IPS-15b (cell line): ENCODE measurements at regions not wholly inside any gene's neighbourhood (a gene's known extent, or its start where the extent isn't known, plus 50 kb on each side); places are given as distances from the start of the nearest gene placed in this dataset.

Experiments used
- H3K27me3 ChIP-seq: one replicate; pipeline ENCODE4 v1.6.1; 2013; ENCODE audit warnings: low read length; ENCODE audit not compliant: control insufficient read depth, insufficient read depth
- H3K36me3 ChIP-seq: one replicate; pipeline ENCODE4 v1.6.1; 2013; ENCODE audit warnings: low read length; ENCODE audit not compliant: control insufficient read depth, insufficient read depth
- H3K4me1 ChIP-seq: one replicate; pipeline ENCODE4 v1.6.1; 2013; ENCODE audit warnings: mild to moderate bottlenecking, low read length; ENCODE audit not compliant: control insufficient read depth, insufficient read depth
- H3K4me3 ChIP-seq: one replicate; pipeline ENCODE4 v1.5.1; 2013; ENCODE audit warnings: low read depth, low read length
- H3K9ac ChIP-seq: one replicate; pipeline ENCODE4 v1.6.1; 2013; ENCODE audit warnings: low read depth, mild to moderate bottlenecking, low read length
- H3K9me3 ChIP-seq: one replicate; pipeline ENCODE4 v1.6.1; 2013; ENCODE audit warnings: mild to moderate bottlenecking, low read length; ENCODE audit not compliant: control insufficient read depth, insufficient read depth

DNA sequence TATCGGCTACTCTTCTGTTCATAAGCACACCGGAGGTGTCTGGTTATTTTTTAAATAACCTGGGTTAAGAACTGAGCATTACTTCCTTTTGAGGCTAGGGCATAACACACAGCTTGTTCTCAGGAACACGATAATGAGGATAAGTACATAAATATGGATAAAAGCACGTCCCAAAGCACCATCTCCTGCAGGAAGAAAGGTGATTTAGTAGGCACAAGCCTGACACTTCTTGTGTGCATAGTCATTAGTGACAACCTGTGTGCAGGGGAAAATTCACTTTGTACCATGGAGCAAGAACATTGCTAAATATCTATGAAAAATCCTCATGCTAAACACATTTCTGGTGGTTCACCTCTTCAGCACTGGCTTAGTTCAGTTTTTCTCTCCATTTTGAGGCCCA is 166.5 kb downstream of the SNAPC1 start:
- H3K9me3 ChIP-seq: no peaks in the 10 kb centered on the region
- H3K9ac ChIP-seq: no peak overlapping the region
- H3K4me1 ChIP-seq: peaks cover 25% of the 10 kb centered on the region
- H3K4me3 ChIP-seq: no peak overlapping the region
- no peaks in the 10 kb centered on the region for H3K27me3 ChIP-seq
- H3K36me3 ChIP-seq: no peaks in the 10 kb centered on the region

DNA sequence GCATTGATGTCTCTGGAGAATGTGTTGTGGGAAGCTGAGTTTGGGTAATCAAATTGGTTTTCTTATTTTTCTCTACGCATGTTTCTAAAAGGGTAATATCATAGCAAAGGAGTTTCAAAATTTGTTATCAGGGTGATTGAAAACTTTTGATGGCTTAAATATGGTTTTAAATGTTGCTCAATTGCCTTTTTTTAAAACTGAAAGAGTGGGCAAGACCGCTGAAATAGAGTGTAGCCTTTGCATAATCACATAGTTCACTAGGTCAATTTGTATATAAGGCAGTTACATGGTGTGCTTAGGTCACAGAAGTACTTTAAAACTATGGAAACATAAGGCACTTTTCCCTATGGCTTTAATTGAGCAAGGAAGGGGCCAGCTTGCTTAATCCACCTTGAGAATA is 167.4 kb downstream of the SNAPC1 start:
- Histone ChIP-seq H3K27me3 (no peaks in the 10 kb centered on the region), H3K9me3 (no peaks in the 10 kb centered on the region), H3K9ac (no peak overlapping the region), H3K4me1 (peaks cover 25% of the 10 kb centered on the region), H3K4me3 (no peak overlapping the region), H3K36me3 (no peaks in the 10 kb centered on the region)

DNA sequence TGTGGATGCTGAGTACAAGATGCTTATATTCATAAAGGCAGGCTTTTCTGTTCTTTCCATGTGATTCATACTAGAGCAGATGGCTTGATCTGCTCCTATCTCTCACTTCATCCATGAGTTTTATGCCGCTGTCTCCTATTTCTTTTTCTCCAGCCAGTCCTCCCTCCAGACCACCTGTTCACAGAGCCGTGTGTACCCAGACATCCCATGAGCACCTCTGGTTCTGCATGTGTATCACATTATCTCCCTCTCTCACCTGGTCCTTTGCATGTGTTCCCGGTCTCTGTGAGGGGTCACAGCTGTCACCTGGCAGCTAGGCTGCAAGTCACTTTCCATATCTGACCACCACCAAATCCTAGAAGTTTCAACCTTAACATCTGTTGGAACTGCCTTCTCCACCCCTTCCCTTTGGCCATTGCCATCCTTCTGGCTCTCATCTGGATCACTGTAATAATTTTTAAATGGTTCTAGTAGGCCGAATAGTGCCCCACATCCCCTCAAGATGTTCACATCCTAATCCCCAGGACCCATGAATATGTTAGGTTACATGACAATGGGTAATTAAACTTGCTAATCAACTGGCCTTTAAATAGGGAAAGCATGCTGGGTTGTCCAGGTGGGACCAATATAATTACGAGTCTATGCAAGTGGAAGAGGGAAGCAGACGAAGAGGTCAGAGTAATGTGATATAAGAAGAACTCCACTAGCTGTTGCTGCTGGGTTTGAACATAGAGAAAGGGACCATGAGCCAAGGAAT is 168.1 kb downstream of the SNAPC1 start:
- peaks cover 27% of the 10 kb centered on the region for H3K4me1 ChIP-seq
- no peaks in the 10 kb centered on the region for H3K9me3 ChIP-seq
- H3K36me3 ChIP-seq: no peaks in the 10 kb centered on the region
- no peak overlapping the region for H3K9ac ChIP-seq
- H3K4me3 ChIP-seq: no peak overlapping the region
- H3K27me3 ChIP-seq: no peaks in the 10 kb centered on the region

DNA sequence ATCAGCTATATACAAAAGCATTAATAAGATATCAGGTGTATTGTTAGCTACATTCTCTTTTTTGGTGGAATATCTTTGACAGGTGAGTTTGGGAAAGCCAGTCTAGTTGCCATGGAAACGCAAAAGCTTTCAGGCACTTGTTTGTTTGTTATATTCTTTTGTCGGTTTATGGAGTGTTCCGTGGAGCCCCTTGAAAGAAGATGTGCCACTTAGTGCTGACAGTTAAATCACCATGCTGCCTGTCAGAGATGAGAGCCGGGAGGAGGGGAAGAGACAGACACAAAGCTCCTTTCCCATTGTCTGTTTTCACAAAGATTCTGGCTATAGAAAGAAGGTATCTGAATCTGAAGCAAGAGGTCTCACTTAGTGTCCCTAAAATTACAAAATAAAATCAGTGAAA is 170.8 kb downstream of the SNAPC1 start:
- H3K4me1 ChIP-seq: peaks cover 23% of the 10 kb centered on the region
- H3K4me3 ChIP-seq: no peak overlapping the region
- H3K9me3 ChIP-seq: no peaks in the 10 kb centered on the region
- H3K9ac ChIP-seq: no peak overlapping the region
- no peaks in the 10 kb centered on the region for H3K27me3 ChIP-seq
- no peaks in the 10 kb centered on the region for H3K36me3 ChIP-seq

DNA sequence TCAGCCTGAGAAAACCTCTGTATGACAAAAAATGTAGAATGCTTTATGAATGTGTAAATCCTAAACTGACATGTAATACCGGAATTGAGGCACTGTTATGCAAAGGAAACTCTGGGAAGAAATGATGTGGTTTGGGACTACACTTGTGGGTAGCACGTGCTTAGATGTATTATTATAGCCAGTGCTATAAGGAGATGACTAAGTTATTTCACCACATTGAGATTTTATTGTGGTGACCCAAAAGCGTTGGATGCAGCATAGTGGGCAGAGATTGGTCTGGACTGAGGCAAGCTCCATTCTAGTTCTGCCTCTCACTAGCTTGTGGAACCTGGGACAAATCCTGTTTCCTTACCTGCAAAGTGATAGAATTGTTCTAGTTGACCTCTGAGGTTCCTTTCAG is 172.2 kb downstream of the SNAPC1 start:
- Histone ChIP-seq H3K36me3 (no peaks in the 10 kb centered on the region), H3K9me3 (no peaks in the 10 kb centered on the region), H3K4me1 (peaks cover 18% of the 10 kb centered on the region), H3K27me3 (no peaks in the 10 kb centered on the region), H3K4me3 (no peak overlapping the region), H3K9ac (no peak overlapping the region)

DNA sequence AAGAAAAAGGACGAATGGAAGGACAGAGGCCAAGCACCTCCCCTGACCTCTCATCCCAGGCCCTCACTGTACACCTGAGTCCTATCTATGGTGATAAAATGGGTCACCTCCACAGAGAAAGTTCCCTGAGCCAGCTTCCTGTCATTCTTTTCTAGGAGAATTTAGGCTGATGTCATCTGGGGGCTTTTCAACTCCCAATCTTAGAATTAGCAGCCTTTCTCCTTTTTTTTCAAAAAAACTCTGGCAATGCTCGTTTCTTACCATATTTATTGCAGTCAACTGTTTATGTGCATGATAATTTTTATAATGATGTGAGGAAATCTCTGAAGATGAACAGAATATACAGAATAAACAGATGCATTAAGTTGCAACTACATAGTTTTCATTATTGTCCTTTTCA is 177.6 kb downstream of the SNAPC1 start:
- no peak overlapping the region for H3K9ac ChIP-seq
- peaks cover 8% of the 10 kb centered on the region for H3K4me1 ChIP-seq
- H3K27me3 ChIP-seq: no peaks in the 10 kb centered on the region
- H3K4me3 ChIP-seq: no peak overlapping the region
- H3K36me3 ChIP-seq: no peaks in the 10 kb centered on the region
- no peaks in the 10 kb centered on the region for H3K9me3 ChIP-seq

DNA sequence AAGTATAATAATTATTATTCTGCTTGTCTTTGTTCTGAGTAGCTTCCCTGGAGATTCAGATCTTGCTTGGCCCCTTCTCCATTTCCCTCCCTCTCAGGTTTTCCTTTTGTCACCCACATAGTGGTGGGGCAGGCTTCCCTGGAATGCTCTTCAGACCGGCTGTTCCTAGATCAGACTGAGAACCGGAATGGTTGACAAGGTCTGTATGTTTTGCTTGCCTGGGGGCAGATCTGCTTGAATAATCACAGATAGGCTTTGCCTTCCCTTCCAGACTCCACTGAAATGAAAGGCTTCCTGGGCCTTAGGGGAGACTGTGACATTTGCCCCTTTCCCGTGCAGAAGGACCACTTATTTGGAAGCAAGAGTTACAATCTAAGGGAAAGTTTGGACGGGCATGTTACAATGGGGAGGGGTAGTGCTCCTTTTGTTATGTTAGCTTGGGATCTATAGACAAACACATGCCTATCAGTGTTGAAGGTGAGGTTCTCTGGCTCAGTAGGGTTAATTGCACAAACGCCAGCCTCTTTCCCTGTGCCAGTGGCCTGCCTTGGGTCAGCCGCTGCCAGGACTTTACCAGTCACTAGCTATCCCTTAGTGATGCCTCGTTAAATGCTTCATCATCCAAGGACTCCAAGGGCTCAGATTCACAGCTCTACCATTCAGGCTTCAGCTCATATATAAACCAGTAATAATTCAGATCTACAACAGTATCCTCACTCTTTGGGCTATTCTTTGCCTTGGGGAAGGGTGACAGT is 178.6 kb downstream of the SNAPC1 start:
- H3K9ac ChIP-seq: no peak overlapping the region
- no peaks in the 10 kb centered on the region for H3K9me3 ChIP-seq
- H3K27me3 ChIP-seq: no peaks in the 10 kb centered on the region
- H3K36me3 ChIP-seq: no peaks in the 10 kb centered on the region
- no peak overlapping the region for H3K4me3 ChIP-seq
- H3K4me1 ChIP-seq: peaks cover 6% of the 10 kb centered on the region

DNA sequence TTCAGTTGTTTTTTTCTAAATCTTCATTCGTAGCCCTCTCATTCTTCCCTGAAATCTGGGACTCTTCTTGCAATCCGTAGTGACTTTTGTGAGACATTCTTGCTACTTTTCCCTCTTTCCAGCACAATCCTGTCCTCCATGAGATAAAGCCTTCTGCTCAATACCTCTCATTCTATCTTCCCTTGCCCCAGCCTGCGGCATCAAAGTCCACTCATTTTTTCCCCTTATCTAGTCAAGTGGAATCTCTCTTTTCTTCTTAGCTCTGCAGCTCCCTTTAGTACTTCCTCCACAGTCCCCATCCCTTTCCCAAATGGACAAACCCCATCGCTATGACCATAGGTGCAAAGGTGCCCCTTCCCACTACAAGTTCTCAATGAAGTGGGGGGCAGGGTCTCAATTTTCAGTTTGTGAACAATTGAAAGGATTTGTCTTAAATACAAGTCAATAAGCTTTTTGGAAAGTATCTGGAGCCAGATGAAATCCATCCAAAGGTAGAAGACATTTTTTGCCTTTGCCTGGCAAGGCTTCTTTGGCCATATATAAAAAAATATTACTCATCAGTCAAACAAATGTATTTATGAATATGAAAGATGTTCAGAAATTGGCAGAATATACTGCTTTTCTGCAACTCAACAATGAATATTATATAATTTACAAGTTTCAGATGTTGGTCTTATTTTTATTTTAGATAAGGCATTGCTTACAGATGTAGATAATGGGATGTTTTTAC is 179.4 kb downstream of the SNAPC1 start:
- H3K9ac ChIP-seq: no peak overlapping the region
- H3K9me3 ChIP-seq: no peaks in the 10 kb centered on the region
- H3K4me1 ChIP-seq: peaks cover 6% of the 10 kb centered on the region
- H3K4me3 ChIP-seq: no peak overlapping the region
- no peaks in the 10 kb centered on the region for H3K27me3 ChIP-seq
- no peaks in the 10 kb centered on the region for H3K36me3 ChIP-seq

DNA sequence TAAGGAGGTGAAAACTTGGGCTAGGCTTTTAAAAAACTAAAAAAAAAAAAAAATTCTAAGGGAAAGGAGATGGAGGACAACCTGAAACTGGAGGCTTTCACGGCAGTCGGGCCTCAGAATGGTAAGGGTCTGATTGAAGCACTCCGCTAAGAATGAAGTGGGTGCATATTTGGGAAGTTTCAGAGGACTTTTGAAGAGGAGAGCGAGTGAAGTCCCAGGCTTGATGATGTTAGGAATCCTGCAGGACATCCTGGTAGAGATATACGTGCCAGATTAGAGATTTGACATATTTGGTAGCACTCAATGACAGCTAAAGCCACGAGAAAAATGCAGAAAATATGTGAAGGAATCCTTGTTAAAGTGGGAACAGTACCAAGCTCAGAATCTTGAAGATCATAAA is 186.2 kb downstream of the SNAPC1 start:
- Histone ChIP-seq H3K9me3 (no peaks in the 10 kb centered on the region), H3K36me3 (no peaks in the 10 kb centered on the region), H3K9ac (no peak overlapping the region), H3K4me1 (no peaks in the 10 kb centered on the region), H3K4me3 (no peak overlapping the region), H3K27me3 (no peaks in the 10 kb centered on the region)

DNA sequence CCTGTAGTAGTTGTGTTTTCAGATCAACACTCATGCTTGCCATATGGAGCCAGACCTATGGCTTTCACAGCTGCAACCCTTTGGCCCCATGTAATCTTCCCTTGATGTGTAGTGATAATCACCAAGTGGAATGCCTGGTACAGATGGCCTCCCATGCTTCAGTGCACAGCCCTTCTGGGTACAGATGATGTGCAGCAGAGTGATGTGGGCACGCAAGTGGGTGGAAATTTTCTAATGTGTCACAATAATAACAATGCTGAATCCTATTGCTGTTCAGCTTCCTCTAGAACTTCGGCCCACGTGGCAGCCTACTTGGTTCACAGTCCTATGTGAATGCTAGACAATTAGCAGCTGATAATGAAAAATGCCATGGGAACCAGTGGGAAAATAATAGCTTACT is 188.1 kb downstream of the SNAPC1 start:
- Histone ChIP-seq H3K9me3 (no peaks in the 10 kb centered on the region), H3K4me1 (peaks cover 3% of the 10 kb centered on the region), H3K27me3 (no peaks in the 10 kb centered on the region), H3K9ac (no peak overlapping the region), H3K36me3 (no peaks in the 10 kb centered on the region), H3K4me3 (no peak overlapping the region)

DNA sequence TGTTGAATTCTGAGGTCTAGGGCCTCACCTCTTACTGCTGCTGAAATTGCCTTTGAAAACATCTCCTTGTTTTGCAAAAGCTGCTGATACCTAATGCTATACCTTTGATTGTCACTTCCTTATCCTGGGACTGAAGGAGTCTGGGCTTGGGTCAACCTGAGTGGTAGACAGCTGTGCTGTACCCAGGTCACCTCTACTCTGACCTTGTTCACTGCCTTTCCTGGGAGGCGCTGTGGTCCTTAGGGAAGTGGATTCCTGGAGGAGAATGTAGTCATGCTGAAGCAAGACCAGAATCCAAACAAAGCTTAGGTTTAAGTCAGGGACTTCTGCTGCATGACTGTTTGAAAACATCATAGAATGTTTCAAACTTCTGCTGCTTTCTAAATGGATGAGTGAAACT is 191.4 kb downstream of the SNAPC1 start:
- Histone ChIP-seq H3K36me3 (no peaks in the 10 kb centered on the region), H3K9me3 (no peaks in the 10 kb centered on the region), H3K4me3 (no peak overlapping the region), H3K4me1 (peaks cover 3% of the 10 kb centered on the region), H3K9ac (no peak overlapping the region), H3K27me3 (no peaks in the 10 kb centered on the region)

DNA sequence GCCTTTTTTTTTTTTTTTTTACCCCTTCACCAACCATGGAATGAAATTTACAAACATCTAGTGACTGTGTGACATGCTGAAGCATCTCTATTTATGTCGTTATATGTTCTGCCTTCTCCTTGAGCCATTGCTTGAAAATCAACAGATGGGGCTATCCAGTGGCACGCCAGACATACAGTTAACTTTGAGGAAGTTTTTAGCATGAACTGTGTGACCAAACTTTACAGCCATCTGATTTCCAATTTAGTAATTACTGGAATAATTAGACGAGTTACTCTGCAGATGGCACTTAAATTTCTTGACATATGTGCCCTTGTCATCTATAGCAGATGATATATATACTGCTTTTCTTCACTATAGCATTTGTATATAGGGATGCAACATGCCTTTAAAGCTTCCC is 192.1 kb downstream of the SNAPC1 start:
- Histone ChIP-seq H3K9me3 (no peaks in the 10 kb centered on the region), H3K4me3 (no peak overlapping the region), H3K4me1 (peaks cover 3% of the 10 kb centered on the region), H3K36me3 (no peaks in the 10 kb centered on the region), H3K9ac (no peak overlapping the region), H3K27me3 (no peaks in the 10 kb centered on the region)
